UCSD-AML1 (cell line): ENCODE measurements at regions not wholly inside any gene's neighbourhood (a gene's known extent, or its start where the extent isn't known, plus 50 kb on each side); places are given as distances from the start of the nearest gene placed in this dataset.
"Not testable (repeated sequence)": the region's sequence is repeated elsewhere in the genome, so short reads cannot be mapped to it uniquely, and the experiment has no call there.

Experiments used
- DNase-seq: peaks from one replicate; lab custom pipeline; 2025; ENCODE audit not compliant: unreplicated experiment; lab: John Stamatoyannopoulos, UW

DNA sequence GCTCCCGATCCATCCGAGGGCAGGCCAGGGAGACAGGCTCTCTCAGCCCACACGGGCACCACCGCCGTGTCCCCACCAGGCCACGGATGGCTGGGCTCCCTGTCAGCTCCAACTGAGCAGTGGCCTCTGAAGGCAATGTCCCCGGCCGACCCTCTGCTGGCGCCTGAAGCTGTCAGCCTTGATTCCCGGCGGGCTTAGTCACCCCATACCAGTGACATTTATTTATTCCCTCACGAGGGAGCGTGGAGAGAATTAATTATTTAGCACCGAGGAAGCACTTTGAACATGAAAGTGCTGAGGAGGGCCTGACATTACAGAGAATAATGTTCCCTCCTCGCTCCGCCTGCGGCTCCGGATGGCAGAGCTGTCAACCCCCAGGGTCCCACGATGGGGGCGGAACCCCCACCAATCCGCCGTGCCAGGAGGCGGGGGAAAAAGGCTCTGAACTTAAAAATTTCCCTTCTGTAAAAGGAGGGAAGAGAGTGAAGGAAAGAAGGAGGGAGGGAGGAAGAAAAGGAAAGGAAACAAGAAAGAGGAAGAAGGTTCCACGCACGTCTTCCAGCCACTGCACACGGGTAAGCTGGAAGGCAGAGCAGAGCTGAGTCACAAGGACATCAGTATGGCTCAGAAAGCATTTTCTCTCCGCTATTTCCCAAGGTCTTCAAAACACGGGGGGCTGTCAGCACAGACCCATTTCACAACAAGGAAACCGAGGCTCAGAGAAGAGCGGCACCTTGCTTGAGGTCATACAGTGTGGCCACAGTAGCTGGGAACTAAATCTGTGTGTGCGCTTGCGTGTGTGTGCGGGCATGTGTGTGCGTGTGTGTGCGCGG is 108.7 kb upstream of the NCOR2 start:
- DNase-seq, result peak; percentile 28

DNA sequence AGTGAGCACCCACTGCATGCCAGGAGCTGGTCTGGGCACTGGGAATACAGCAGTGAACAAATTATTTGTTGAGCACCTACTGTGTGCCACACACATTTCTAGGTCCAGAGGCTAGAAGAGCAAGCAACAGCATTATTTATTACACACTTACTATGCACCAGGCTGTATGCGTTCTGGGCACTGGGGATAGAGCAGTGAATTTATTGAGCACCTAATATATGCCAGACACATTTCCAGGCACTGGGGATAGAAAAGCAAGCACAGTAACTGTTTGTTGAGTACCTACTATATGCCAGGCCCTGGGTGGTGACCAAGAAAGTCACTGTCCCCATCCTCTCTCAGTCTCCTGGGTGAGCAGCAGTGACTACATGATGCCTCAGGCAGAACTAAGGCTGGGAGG is 107.5 kb upstream of the NCOR2 start:
- no peak for DNase-seq

DNA sequence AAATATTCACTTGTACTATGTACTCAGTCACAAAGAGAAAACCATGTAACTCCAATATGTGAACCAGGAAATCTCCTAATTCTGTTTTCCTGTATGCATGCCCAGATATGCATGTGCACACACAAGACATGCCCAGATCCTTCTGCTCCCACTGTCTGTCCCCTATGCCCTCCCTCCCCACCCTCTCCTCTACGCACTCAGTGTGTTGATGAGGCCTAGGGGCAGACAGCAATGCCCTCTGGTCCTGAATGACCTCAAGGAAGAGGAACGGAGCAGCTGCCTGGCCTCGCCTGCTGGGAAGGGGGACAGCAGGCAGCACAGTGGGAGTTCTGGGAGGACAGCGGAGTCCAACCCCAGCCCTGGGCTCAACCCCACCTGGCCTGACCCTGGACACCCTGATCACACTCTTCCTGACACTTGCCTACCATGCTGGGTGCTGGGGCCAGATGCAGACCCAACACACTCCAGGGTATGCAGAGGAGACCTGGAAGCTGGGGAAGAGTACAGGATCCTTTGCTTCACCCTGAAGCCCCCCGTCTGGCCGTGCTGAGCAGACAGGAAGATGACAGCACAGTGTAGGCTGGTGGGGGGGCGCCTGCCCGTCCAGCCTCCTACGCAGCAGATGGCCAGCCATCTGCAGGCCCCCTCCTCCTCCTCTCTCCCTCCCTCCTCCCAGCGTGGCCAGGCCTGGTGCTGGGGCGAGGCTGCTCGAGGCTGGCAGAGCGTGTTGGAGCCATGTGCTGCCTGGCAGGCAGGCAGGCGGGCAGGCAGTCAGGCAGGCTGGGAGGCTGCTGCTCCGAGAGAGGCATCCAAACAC is 106.6 kb upstream of the NCOR2 start:
- no peak for DNase-seq

DNA sequence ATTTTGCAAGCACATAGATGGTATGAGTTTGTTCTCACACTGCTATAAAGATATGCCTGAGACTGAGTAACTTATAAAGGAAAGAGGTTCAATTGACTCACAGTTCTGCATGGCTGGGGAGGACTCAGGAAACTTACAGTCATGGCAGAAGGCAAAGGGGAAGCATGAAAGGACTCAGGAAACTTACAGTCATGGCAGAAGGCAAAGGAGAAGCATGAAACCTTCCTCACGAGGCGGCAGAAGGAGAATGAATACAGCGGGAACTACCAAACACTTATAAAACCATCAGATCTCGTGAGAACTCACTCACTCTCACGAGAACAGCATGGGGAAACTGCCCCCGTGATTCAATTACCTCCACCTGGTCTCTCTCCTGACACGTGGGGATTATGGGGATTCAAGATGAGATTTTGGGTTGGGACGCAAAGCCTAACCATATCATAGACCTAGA is 101.9 kb upstream of the NCOR2 start:
- not testable (repeated sequence) for DNase-seq

DNA sequence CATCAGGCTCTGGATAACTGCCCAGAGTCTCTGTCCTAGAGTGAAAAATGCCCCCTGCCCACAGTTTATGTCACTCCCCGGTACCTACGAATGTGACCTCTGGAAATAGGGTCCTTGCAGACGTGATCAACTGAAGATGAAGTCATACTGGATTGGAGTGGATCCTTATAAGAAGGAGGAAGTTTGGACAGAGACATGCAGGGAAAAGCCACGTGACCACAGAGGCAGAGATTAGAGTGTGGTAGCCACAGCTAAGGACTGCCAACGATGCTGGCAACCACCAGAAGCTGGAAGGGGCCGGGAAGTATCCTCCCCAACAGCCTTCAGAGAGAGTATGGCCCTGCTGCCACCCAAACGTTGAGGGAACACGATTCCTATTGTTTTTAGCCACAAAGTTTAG is 101.2 kb upstream of the NCOR2 start:
- no peak for DNase-seq

DNA sequence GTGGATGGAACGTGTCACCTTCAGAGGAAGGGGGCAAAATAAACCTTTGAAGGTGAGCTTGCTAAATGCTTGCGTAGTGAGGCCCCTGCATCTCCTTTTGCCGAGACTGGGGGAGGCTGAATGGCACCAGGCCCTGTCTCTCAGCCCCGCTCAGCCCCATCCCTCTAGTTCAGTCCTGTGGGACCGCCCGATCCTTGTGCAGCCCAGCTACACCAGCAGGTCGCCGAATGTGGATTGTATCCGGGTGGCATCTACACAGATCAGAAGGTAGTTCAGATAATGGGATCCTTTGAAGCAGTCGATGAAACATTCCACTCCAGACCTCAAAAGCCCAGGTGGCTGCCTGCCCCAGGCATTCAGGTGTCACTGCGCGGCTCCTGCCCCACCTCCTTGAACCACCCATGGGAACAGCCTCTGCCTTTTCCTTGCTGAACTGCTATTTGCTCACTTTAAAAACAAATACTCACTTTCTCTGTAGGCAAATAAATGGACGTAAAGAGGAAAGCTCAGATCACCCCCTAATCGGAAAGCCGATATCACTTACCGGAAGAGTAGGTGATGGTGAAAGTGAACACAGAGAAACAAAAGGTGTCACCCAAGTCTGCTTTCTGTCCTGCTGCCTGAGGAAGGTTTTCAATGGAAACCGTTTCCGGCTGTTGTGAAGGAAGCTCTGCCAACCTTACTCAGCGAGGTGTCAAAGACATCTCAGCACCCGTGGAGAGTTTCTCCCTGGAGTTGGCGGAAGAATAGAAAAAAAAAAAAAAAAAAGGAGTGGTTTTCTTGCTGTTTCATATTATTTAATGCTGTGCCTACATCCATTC is 100.3 kb upstream of the NCOR2 start:
- DNase-seq, result no peak

DNA sequence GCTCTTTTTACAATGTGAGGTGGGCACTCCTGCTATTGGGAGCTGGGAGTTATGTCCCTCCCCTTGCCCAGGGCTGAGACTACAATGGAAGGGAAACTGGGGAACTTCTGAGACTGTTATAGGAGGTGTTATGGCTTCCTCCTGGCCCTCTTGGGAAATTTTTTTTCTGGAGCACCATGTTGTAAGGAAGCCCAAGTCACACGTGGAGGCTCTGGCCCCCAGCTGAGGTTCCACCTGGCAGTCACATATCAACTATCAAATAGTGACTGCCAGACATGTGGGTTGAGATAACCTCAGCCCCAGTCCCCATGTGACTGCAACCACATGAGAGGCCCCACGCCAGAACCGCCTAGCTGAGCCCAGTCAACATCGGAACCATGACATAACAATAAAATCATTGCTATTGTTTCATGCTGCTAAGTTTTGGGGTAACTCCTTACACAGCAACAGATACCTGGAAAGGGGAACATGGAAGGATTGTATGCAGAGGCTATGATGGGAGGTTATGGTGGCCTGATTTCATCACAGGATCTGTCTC is 99.4 kb upstream of the NCOR2 start:
- DNase-seq, result no peak

DNA sequence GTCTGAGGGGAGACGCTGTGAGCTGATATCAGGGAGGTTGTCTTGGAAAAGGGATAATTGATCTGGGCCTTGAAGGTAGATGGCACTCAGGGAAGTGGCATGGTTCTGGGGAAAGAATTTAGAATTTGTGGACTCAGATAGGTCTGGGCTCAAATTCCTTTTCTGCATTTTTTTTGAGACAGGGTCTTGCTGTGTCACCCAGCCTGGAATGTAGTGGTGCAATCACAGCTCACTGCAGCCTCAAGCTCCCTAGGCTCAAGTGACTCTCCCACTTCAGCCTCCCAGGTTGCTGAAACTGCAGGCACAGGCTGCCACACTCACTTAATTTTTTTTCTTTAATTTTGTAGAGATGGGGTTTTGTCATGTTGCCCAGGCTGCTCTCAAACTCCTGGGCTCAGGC is 98.1 kb upstream of the NCOR2 start:
- DNase-seq, result no peak

DNA sequence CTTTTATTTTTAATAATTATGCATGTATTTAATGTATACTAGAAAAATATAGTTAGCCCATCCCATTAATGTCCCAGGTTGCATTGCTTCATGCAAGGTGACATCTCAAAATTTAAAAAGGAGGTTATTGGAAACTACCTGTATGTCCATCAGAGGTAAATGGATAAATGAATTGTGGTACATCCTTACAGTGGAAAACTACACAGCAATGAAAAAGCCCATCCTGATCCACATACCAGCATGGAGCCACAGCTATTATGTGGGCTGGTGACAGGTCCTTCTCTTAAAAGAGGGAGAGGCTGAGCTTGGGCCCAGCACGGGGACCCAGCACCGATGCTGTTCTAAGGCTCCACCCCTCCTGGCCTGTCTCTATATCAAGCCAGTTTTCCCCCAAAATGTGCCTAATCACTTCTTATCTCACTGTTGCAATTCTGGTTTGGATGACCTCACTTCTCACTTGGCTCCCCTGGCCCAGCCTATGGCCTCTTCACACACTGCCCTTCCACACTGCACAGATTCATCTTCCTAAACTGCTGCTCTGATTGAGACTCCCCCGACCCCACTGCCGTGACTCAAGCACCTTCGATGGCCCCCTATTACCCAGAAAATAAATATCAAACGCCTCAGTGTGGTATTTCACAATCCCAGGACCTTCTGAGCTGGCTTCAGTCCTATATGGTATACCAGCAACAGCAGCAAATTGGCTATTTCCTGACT is 97.1 kb upstream of the NCOR2 start:
- no peak for DNase-seq

DNA sequence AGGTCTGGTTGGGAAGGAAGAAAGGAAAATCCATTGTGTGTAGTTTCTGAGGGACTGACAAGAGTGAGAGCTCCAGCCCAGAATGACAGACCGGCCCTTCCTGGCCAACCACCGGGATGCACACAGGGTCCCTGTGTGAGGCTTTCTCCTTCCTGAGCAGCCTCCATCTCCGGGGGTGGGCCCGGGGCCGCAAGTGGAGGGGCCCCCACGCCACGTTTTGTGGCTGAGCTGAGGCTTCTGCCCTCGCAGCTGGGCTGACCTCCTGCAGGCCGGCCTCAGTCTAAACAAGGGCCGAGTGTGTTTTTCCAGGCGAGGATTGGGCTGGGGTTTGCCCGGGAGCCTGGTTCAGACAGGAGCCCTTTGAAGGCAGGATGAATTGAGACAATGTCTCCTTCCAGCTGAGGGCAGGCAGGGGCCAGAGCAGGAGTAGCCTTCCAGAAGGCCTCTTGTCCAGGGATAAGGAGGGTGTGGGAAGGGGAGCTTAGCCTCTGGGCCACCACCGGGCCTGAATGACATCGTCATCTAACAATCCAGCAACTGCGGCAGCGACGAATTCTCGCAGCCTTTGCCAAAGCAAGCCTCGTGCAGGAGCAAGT is 96.5 kb upstream of the NCOR2 start:
- no peak for DNase-seq

DNA sequence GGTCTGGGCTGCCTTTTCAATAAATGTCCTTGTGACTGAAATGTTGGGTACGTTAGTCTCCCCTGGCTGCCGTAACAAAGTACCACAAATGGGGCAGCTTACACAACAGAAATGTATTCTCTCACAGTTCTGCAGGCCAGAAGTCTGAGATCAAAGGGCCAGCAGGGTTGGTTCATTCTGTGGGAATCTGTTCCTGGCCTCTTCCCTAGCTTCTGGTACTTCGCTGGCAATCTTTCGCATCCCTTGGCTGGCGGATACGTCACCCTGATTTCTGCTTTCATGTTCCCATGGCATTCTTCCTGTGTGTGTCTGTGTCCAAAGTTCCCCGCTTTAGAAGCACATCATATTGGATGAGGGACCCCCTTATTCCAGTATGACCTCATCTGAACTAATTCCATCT is 95.8 kb upstream of the NCOR2 start:
- DNase-seq, result no peak

DNA sequence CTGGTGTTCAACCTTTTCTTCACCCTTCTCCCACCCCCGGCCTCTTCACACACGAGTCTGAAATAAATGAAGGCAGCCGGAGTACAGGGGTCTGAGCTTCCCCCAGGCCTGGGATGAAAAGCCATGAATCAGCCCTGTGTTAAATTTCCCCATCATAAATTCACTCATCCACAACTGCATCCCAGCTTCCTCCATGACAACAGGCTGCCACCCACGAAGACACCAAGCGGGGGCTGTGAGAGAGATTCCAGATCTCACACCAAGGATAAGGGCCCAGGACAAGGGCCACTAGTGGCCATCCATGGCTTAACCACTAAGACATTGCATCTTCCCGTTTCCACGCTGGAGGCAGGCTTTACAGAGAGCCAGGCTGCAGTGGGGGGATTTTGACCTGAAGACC is 93.9 kb upstream of the NCOR2 start:
- no peak for DNase-seq

DNA sequence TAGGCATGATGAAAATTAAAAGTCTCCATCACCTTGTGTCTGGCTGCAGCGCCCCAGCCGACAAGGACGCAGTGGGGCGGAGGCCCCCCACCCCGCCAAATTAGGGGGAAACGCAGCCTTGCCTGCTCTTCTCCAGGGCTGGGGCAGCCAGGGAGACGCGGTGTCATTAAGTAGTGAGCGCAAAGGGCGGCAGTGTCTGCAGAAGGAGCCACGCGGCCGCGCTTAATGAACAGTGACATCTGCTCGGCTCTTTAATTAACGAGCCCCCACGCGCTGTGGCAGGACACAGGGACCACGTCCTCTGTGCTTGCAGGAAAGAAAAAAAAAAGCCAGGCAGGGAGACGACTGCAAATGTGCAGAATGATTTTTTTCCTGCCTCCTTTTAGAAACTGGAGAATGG is 93.4 kb upstream of the NCOR2 start:
- DNase-seq, result no peak

DNA sequence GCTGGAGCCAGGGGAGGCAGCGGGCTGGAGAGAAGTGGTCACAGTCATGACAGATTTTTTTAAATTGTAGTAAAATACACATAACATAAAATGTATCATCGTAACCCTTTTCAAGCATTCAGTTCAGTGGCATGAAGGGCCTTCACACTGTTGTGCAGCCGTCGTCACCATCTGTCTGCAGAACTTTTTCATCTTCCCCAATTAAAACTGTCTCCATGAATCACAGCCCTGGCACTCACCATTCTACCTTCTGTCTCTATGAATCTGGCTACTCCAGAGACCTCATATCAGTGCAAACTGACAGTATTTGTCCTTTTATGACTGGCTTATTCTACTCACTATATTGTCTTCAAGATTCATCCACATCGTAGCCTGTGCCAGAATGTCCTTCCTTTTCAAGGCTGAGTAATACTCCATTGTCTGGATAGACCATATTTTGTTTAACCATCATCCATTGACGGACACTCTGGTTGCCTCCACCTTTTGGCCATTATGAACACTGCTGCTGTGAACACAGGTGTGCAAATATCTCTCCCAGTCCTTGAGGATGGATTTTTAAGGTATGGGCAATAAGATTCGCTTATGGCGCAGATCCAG is 91.5 kb upstream of the NCOR2 start:
- DNase-seq, result no peak

DNA sequence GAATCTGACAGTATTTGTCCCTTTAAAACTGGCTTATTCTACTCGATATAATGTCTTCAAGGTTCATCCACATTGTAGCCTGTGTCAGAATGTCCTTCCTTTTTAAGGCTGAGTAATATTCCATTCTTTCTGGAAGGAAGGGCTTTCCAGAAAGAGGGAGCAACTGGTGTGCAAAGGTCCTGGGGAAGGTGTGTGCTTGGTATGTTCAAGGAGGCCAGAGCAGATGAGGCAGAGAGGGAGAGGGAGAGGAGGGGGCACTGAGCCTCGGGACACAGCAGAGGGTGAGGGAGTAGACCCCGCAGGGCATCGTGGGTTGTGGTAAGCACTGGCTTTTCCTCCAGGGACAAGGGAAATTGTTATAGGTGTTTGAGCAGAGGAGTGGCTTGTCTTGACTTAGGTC is 90.9 kb upstream of the NCOR2 start:
- DNase-seq, result no peak

DNA sequence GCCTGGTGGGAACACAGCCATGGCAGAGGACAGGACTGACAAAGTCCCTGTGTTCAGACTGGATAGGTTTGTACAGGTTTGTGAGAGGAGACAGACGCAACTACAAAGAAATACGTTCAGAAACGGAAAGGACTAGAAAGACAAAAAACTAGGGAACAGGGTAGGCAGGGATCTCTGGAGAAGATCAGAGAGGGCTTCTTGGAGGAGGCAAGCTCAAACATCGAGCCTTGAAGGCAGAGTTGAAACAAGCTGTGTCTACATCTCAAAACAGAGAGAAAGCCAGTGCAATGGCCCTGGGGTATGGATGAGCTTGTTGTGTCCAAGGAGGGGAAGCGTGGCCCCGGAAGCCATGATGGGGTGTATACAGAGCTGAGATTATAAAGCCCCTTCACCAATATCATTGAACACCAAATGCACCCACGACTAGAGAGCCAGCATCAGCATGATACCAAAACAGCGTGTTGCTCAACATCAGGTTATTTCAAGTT is 89.6 kb upstream of the NCOR2 start:
- no peak for DNase-seq

DNA sequence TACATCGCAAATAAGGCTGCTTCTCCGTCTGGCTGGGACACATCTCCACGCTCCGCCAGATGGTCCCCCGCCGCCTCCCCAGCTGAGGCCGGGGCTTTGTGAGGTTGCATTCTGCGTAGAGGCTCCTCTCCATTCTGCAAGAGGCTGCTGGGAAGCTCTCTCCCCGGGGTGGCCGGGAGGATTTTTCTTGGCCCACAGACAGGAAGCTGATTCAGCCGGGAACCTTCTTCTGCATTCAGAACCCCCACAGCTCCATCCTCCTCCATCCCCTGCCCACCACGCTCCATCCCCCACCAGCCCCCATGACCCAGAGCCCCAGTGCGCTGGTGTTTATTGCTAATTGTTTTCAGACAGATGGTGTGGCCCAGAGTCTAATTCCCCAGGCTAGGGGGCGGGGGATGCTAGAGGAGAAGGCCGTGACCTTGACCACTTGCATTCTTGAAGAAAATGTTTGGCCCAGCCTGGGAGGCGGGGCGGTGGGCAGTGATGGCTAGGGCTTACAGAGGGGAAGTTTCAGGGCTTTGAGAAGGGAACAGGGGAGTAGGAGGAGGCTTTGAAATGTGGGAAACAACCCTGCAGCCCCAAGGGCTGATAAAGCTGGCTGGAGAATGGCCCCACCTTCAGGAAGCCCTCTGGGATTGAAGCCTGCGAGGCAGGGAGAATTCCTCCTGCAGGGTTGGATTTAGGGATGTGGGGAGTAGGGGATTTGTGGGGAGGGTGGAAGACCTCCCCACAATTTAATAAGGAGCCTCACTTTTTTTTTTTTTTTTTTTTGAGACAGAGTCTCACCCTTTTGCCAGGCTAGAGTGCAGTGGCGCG is 88.5 kb upstream of the NCOR2 start:
- peak; percentile 84 for DNase-seq

DNA sequence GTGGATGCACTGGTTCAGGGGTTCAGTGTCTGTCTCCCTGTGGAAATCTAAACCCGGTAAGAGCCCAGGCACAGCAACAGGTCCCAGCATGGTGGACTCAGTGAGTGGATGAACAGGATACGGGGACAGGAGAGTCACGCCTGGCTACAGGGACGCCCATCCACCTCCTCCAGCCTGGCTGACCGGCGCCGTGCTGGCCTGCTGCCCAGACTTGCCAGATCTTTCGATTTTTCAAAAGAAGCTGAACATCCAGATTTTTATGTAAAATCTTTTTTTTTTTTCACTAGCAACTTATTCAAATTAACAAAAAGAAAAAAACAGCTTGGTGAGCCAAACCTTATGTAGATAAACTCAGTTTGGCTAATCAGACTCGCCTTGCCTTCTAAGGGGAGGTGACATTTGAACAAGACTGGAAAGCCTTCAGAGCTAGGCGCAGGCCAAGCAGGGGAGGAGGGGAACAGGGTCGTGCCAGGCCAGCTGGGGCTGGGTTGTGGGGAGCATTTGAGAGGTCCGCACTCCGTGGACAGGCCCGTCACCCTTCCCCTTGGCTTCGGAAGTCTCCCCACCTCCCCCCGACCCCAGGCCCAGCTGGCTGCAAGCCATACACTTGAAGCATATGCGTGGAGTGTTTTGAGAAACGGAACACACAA is 87.8 kb upstream of the NCOR2 start:
- DNase-seq, result no peak
